Tibial nerve (tissue), 4 donors: ENCODE measurements at regions not wholly inside any gene's neighbourhood (a gene's known extent, or its start where the extent isn't known, plus 50 kb on each side); places are given as distances from the start of the nearest gene placed in this dataset.

ENCODE experiments used
- CTCF ChIP-seq, 5 experiments: fragments of 200-600 bp in 3 of 5; fragments of 450-650 bp in 2 of 5; sonication (generic) in 3 of 5; IDR thresholded peaks; one replicate each; pipeline ENCODE4 v1.5.1; 2016 to 2019; ENCODE audit warnings: antibody characterized with exemption in 5 of 5, mild to moderate bottlenecking in 3 of 5, moderate library complexity in 2 of 5
- EP300 ChIP-seq, 2 donors: sonication (generic); formaldehyde crosslinking; IDR thresholded peaks; one replicate each; pipeline ENCODE4 v1.6.1; 2017; ENCODE audit warnings: antibody characterized with exemption in 2 of 2, mild to moderate bottlenecking in 1 of 2

DNA sequence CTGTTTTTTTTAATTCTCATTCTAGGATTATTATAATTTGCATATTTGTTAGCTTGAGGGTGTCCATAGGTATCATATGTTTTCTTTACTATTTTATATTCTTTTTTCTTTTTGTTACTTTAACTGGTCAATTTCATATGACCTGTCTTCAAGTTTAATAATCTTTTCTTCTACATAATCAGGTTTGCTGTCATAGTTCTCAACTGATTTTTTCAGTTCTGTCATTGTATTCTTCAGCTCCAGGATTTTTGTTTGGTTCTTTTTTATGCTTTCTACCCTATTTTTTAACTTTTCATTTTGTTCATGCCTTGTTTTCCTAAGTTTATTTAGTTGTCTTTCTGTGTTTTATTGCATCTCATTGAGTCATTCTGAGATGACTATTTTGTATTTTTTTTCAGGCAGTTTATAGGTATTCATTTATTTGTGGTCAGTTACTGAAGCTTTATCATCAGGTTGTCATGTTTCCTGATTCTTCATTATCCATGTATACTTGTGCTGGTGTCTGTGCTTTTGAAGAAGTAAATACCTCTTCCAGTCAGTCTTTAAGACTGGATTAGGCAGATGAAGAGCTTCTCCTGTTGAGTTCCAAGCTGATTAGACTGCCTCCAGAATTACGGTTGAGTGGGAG lies 220.3 kb upstream of the VEGFC start:
- TF ChIP-seq CTCF (IDR thresholded peaks at IDR 0.05), result no peak
- no peak for TF ChIP-seq EP300 (IDR thresholded peaks at IDR 0.05)
